SK-N-SH (cell line): ENCODE measurements at regions not wholly inside any gene's neighbourhood (a gene's known extent, or its start where the extent isn't known, plus 50 kb on each side); places are given as distances from the start of the nearest gene placed in this dataset.

ENCODE experiments used
- CTCF ChIA-PET: fragments of 300-600, 350-600 bp; formaldehyde crosslinking; extraction: SDS; loops from one replicate; lab custom pipeline; 2021; lab: Yijun Ruan, JAX
- POLR2A ChIA-PET: fragments of 350-600 bp; sonication (Branson Sonifier 250); formaldehyde crosslinking; extraction: SDS; loops from one replicate; lab custom pipeline; 2020; ENCODE audit warnings: antibody characterized with exemption, inconsistent platforms; lab: Yijun Ruan, JAX
- DNase-seq: peaks from one replicate; pipeline ENCODE4 v3.0.0; 2012
- H2AFZ ChIP-seq: fragments of 200-600 bp; sonication (generic); 2 replicates; pipeline ENCODE4 v1.8.1; 2016; ENCODE audit warnings: antibody characterized with exemption, mild to moderate bottlenecking, low read depth
- H3F3A ChIP-seq: fragments of 200-600 bp; sonication (generic); replicated peaks from 2 replicates; pipeline ENCODE3; 2016; ENCODE audit warnings: antibody characterized with exemption, mild to moderate bottlenecking; ENCODE audit not compliant: insufficient read depth
- H3K27ac ChIP-seq, 2 experiments: fragments of 200-500 bp in 1 of 2; fragments of 200-600 bp in 1 of 2; sonication (Bioruptor generic) in 1 of 2; sonication (generic), shearing (Covaris generic) in 1 of 2; 2 replicates each; pipeline versions ENCODE4 v1.5.1 to v1.6.1; 2014 to 2016; ENCODE audit warnings: low read depth in 2 of 2, inconsistent platforms in 1 of 2, low read length in 1 of 2, mild to moderate bottlenecking in 1 of 2, mixed read lengths in 1 of 2
- H3K27me3 ChIP-seq: fragments of 200-600 bp; sonication (generic), shearing (Covaris generic); 2 replicates; pipeline ENCODE4 v1.6.1; 2016; ENCODE audit warnings: mixed run types; ENCODE audit not compliant: insufficient read depth
- H3K36me3 ChIP-seq, 2 experiments: fragments of 200-500 bp in 1 of 2; fragments of 200-600 bp in 1 of 2; sonication (Bioruptor generic) in 1 of 2; sonication (generic) in 1 of 2; replicated peaks in 1 of 2; 2 replicates each; pipeline versions ENCODE3 to v1.5.1; 2014 to 2016; ENCODE audit warnings: low read length in 1 of 2, mild to moderate bottlenecking in 1 of 2; ENCODE audit not compliant: insufficient read depth in 2 of 2, control insufficient read depth in 1 of 2
- H3K4me1 ChIP-seq, 2 experiments: fragments of 200-500 bp in 1 of 2; fragments of 200-600 bp in 1 of 2; sonication (Bioruptor generic) in 1 of 2; sonication (generic), shearing (Covaris generic) in 1 of 2; 2 replicates each; pipeline versions ENCODE4 v1.5.1 to v1.6.1; 2014 to 2016; ENCODE audit warnings: low read depth in 1 of 2, low read length in 1 of 2, mixed run types in 1 of 2; ENCODE audit not compliant: insufficient read depth in 2 of 2, control insufficient read depth in 1 of 2
- H3K4me2 ChIP-seq: fragments of 200-600 bp; sonication (generic), shearing (Covaris generic); 2 replicates; pipeline ENCODE4 v1.6.1; 2017; ENCODE audit warnings: mixed run types
- H3K4me3 ChIP-seq, 2 experiments: fragments of 200-500 bp in 1 of 2; fragments of 200-600 bp in 1 of 2; sonication (Bioruptor generic) in 1 of 2; sonication (generic), shearing (Covaris generic) in 1 of 2; 2 replicates each; pipeline versions ENCODE4 v1.5.1 to v1.8.1; 2014 to 2016; ENCODE audit warnings: low read depth in 2 of 2, inconsistent platforms in 1 of 2, low read length in 1 of 2, mild to moderate bottlenecking in 1 of 2, mixed read lengths in 1 of 2, moderate library complexity in 1 of 2
- H3K79me2 ChIP-seq: fragments of 200-600 bp; sonication (generic); 2 replicates; pipeline ENCODE4 v1.8.1; 2017; ENCODE audit warnings: mild to moderate bottlenecking; ENCODE audit not compliant: insufficient read depth
- H3K9ac ChIP-seq: fragments of 200-600 bp; sonication (generic); 2 replicates; pipeline ENCODE4 v1.6.1; 2017; ENCODE audit warnings: mixed run types
- H3K9me2 ChIP-seq: fragments of 200-600 bp; sonication (generic); 2 replicates; pipeline ENCODE4 v1.6.1; 2017; ENCODE audit warnings: mixed run types
- H3K9me3 ChIP-seq: fragments of 200-600 bp; sonication (generic); 2 replicates; pipeline ENCODE4 v1.6.1; 2017; ENCODE audit warnings: mixed run types, mild to moderate bottlenecking, moderate library complexity
- H4K20me1 ChIP-seq: fragments of 200-600 bp; sonication (generic); 2 replicates; pipeline ENCODE4 v1.6.1; 2017; ENCODE audit warnings: mild to moderate bottlenecking, mixed run types; ENCODE audit not compliant: insufficient read depth
- CHD2 ChIP-seq: fragments of 150-350 bp; IDR thresholded peaks from 2 replicates; pipeline ENCODE4 v1.6.1; 2018; ENCODE audit warnings: low read length; ENCODE audit not compliant: partially characterized antibody
- CTCF ChIP-seq: fragments of 200-600 bp; sonication (generic); IDR thresholded peaks from 2 replicates; pipeline ENCODE4 v1.6.1; 2017; ENCODE audit warnings: antibody characterized with exemption, mild to moderate bottlenecking, moderate library complexity
- EP300 ChIP-seq, 2 experiments: IDR thresholded peaks; 2 replicates each; pipeline versions ENCODE4 v1.4.0 to v1.6.1; 2012; ENCODE audit warnings: borderline replicate concordance in 1 of 2, low read depth in 1 of 2, low read length in 1 of 2
- FOSL2 ChIP-seq: IDR thresholded peaks from 2 replicates; pipeline ENCODE4 v1.4.0; 2012; ENCODE audit warnings: low read depth, mild to moderate bottlenecking, moderate library complexity, borderline replicate concordance
- IRF3 ChIP-seq: fragments of 150-350 bp; IDR thresholded peaks from 2 replicates; pipeline ENCODE4 v1.6.1; 2016; ENCODE audit warnings: mild to moderate bottlenecking, low read depth, low read length
- MEF2A ChIP-seq: IDR thresholded peaks from 2 replicates; pipeline ENCODE4 v1.4.0; 2012; ENCODE audit warnings: low read depth, borderline replicate concordance
- MXI1 ChIP-seq: IDR thresholded peaks from 2 replicates; pipeline ENCODE4 v1.6.1; 2012; ENCODE audit warnings: mild to moderate bottlenecking, low read depth, low read length, improper control_type of control experiment
- NRF1 ChIP-seq: IDR thresholded peaks from 2 replicates; pipeline ENCODE4 v1.6.1; 2012; ENCODE audit warnings: low read depth, mild to moderate bottlenecking, low read length
- POLR2AphosphoS5 ChIP-seq: IDR thresholded peaks from 2 replicates; pipeline ENCODE4 v1.6.1; 2012; ENCODE audit warnings: low read depth, low read length
- RFX5 ChIP-seq: IDR thresholded peaks from 2 replicates; pipeline ENCODE4 v1.6.1; 2012; ENCODE audit warnings: mild to moderate bottlenecking, improper control_type of control experiment, low read length
- SIN3A ChIP-seq: IDR thresholded peaks from 2 replicates; pipeline ENCODE4 v1.6.1; 2012; ENCODE audit warnings: low read depth, mild to moderate bottlenecking, low read length, moderate library complexity, borderline replicate concordance
- SMC3 ChIP-seq: IDR thresholded peaks from 2 replicates; pipeline ENCODE4 v1.6.1; 2012; ENCODE audit warnings: low read depth, low read length, improper control_type of control experiment
- ZBTB33 ChIP-seq: IDR thresholded peaks from 2 replicates; pipeline ENCODE4 v1.4.0; 2012; ENCODE audit warnings: low read depth, borderline replicate concordance
- WGBS: methylation state at CpG from one replicate; pipeline ENCODE4 v1.1.6; 2017; ENCODE audit warnings: low lambda C conversion rate; 5-methylcytosine and 5-hydroxymethylcytosine counted together

GRCh38 chr2:206383669-206384068 lies 59.7 kb upstream of the ADAM23 start (continued):
- TF ChIP-seq IRF3 (no peak), MEF2A (no peak), NRF1 (no peak)

GRCh38 chr2:206387808-206388207 lies 55.5 kb upstream of the ADAM23 start:
- Histone ChIP-seq H3K9me2 (no peaks in the 10 kb centered on the region), H3K27me3 (no peaks in the 10 kb centered on the region), H3K27ac (no peak overlapping the region), H2AFZ (no peak overlapping the region), H3K9ac (no peak overlapping the region), H3K79me2 (no peaks in the 10 kb centered on the region), H4K20me1 (no peaks in the 10 kb centered on the region), H3K4me1 (no peaks in the 10 kb centered on the region), H3K36me3 (no peaks in the 10 kb centered on the region), H3K4me3 (no peak overlapping the region), H3K9me3 (no peaks in the 10 kb centered on the region; the same call in 1 of the 2 replicates), H3F3A (no peaks in the 10 kb centered on the region), H3K4me2 (no peak overlapping the region)
- no peak for DNase-seq
- ChIA-PET POLR2A (no interaction called here), CTCF (interaction anchor here (0.5 kb wide), 1 partner anchor 1988 kb away, joined by 3 read pairs; no protein-coding TSS in a partner anchor)
- TF ChIP-seq RFX5 (no peak), MXI1 (no peak), SMC3 (no peak), EP300 (IDR thresholded peaks at IDR 0.05; ENCODE audit: borderline replicate concordance in 1 of 2, low read depth in 1 of 2, low read length in 1 of 2) (no peak), POLR2AphosphoS5 (no peak), SIN3A (no peak), CTCF (no peak), ZBTB33 (no peak), NRF1 (no peak), FOSL2 (no peak), CHD2 (no peak)
- 30% methylated on average over 3 of the region's 3 CpGs for WGBS
